HFF-Myc (cell line): ENCODE measurements at regions not wholly inside any gene's neighbourhood (a gene's known extent, or its start where the extent isn't known, plus 50 kb on each side); places are given as distances from the start of the nearest gene placed in this dataset.

ENCODE experiments used
- DNase-seq: peaks from one replicate; pipeline ENCODE4 v3.0.0-alpha.2; 2011; ENCODE audit warnings: low read depth; ENCODE audit errors: extremely low read depth
- H3K4me3 ChIP-seq: replicated peaks from 2 replicates; pipeline ENCODE4 v1.5.1; 2011; ENCODE audit warnings: low read depth, mild to moderate bottlenecking, control low read depth, low read length
- CTCF ChIP-seq: IDR thresholded peaks from 2 replicates; pipeline ENCODE4 v1.5.1; 2012; ENCODE audit warnings: mild to moderate bottlenecking, low read depth, low read length, control low read depth; ENCODE audit errors: missing control alignments

GRCh38 chr9:118321788-118322187 is 617.6 kb downstream of the TLR4 start:
- no peak overlapping the region for H3K4me3 ChIP-seq
- no peak for DNase-seq
- TF ChIP-seq CTCF = no peak

- TF ChIP-seq CTCF = no peak
- H3K4me3 ChIP-seq = no peak overlapping the region
- DNase-seq = no peak
Measured at GRCh38 chr9:118324706-118325105, 620.5 kb downstream of the TLR4 start.

GRCh38 chr9:118325757-118326156 is 621.6 kb downstream of the TLR4 start:
- TF ChIP-seq CTCF = no peak
- H3K4me3 ChIP-seq = no peak overlapping the region
- DNase-seq = no peak

GRCh38 chr9:118326326-118326725 is 622.1 kb downstream of the TLR4 start:
- H3K4me3 ChIP-seq = no peak overlapping the region
- no peak for TF ChIP-seq CTCF
- DNase-seq = no peak

GRCh38 chr9:118330191-118330986 is 626.2 kb downstream of the TLR4 start:
- TF ChIP-seq CTCF = no peak
- no peak overlapping the region for H3K4me3 ChIP-seq
- DNase-seq = no peak

GRCh38 chr9:118331622-118332045 is 627.4 kb downstream of the TLR4 start:
- H3K4me3 ChIP-seq = no peak overlapping the region
- TF ChIP-seq CTCF = no peak
- DNase-seq = no peak
